ENCODE measurements at regions not wholly inside any gene's neighbourhood (a gene's known extent, or its start where the extent isn't known, plus 50 kb on each side); places are given as distances from the start of the nearest gene placed in this dataset.

DNA sequence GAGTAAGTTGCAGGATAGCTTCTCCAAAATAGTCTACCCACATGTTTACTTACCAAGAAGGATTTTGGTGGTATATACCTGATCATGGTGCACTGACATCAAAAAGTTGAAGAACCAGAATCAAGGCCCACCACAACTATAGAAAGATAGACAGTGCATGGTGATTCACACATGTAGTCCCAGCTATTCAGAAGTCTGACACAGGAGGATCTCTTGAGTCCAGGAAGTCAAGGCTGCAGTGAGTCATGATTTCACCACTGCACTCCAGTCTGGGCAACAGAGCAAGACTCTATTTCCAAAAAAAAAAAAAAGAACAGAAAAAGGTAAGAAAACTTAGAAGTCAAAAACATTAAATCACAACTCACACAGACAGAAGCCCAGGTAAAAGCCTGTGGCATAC, 422.2 kb upstream of the FOXG1 start:
- H3K27me3 ChIP-seq (ENCODE audit: low read length): no peaks in the 10 kb centered on the region

DNA sequence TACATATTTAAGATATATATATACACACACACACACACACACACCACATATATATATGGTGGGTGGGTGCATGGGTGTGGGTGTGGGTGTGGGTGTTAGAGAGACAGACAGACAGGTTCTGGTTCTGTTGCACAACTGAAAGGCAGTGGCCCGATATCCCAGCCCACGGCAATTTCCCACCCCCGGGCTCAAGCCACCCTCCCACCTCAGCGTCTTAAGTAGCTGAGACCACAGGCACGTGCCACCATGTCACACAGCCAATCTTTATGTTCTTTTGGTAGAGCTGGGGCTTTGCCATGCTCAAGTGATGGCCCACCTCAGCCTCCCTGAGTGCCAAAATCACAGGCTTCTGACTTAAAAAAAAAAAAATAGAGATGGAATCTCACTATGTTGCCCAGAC, 417.8 kb upstream of the FOXG1 start:
- H3K27ac ChIP-seq (ENCODE audit: low read depth, low read length): no peak overlapping the region
- no peak for TF ChIP-seq CTCF (IDR thresholded peaks at IDR 0.05; ENCODE audit: insufficient read depth, low read length, poor library complexity, severe bottlenecking)
- TF ChIP-seq EZH2phosphoT487 (conservative IDR thresholded peaks at IDR 0.05; ENCODE audit: low read length): no peak

More for the DNA sequence above, 422.2 kb upstream of the FOXG1 start:
- H3F3A ChIP-seq (ENCODE audit: insufficient read depth): no peaks in the 10 kb centered on the region
- H3K4me3 ChIP-seq (ENCODE audit: insufficient read depth, low read length, poor library complexity, severe bottlenecking): no peak overlapping the region
- no peak overlapping the region for H2AFZ ChIP-seq (ENCODE audit: low read depth, low read length, severe bottlenecking)
- no peaks in the 10 kb centered on the region for H3K9me3 ChIP-seq (ENCODE audit: insufficient read depth, low read length)
- no peak overlapping the region for H3K4me2 ChIP-seq (ENCODE audit: low read depth, low read length, poor library complexity, severe bottlenecking)
- H4K20me1 ChIP-seq (ENCODE audit: low read depth, low read length): no peaks in the 10 kb centered on the region
- no peak overlapping the region for H3K27ac ChIP-seq (ENCODE audit: low read depth, low read length)
- H3K9ac ChIP-seq (ENCODE audit: low read length): no peak overlapping the region
- H3K9me2 ChIP-seq (replicated peaks; ENCODE audit: insufficient read depth, low read length): no peaks in the 10 kb centered on the region
- TF ChIP-seq EZH2phosphoT487 (conservative IDR thresholded peaks at IDR 0.05; ENCODE audit: low read length) (no peak), CTCF (IDR thresholded peaks at IDR 0.05; ENCODE audit: insufficient read depth, low read length, poor library complexity, severe bottlenecking) (no peak)
- no peaks in the 10 kb centered on the region for H3K79me2 ChIP-seq (ENCODE audit: insufficient read depth, low read length)
- H3K36me3 ChIP-seq (ENCODE audit: low read length): no peaks in the 10 kb centered on the region

DNA sequence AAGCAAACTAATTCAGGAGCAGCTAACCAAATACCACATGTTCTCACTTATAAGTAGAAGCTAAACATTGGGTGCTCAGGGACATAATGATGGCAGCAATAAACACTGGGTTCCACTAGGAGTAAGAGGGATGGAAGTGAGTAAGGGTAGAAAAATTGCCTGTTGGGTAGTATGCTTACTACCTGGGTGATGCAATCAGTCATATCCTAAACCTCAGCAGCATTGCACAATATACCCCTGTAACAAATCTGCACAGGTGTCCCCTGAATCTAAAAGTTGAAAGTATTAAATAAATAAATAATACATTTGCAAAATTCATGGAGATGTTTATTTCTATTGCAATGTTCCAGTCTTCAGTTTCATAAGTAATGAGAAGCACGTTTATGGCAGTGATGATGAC, 409.8 kb upstream of the FOXG1 start:
- no peaks in the 10 kb centered on the region for H3K9me2 ChIP-seq (replicated peaks; ENCODE audit: insufficient read depth, low read length)
- H3K4me2 ChIP-seq (ENCODE audit: low read depth, low read length, poor library complexity, severe bottlenecking): no peak overlapping the region
- H3K79me2 ChIP-seq (ENCODE audit: insufficient read depth, low read length): no peaks in the 10 kb centered on the region
- no peak overlapping the region for H3K9ac ChIP-seq (ENCODE audit: low read length)
- no peak for TF ChIP-seq CTCF (IDR thresholded peaks at IDR 0.05; ENCODE audit: insufficient read depth, low read length, poor library complexity, severe bottlenecking)
- no peak for TF ChIP-seq EZH2phosphoT487 (conservative IDR thresholded peaks at IDR 0.05; ENCODE audit: low read length)
- no peak overlapping the region for H3K4me3 ChIP-seq (ENCODE audit: insufficient read depth, low read length, poor library complexity, severe bottlenecking)
- no peaks in the 10 kb centered on the region for H3K9me3 ChIP-seq (ENCODE audit: insufficient read depth, low read length)
- H3K27me3 ChIP-seq (ENCODE audit: low read length): no peaks in the 10 kb centered on the region
- no peak overlapping the region for H2AFZ ChIP-seq (ENCODE audit: low read depth, low read length, severe bottlenecking)
- H4K20me1 ChIP-seq (ENCODE audit: low read depth, low read length): no peaks in the 10 kb centered on the region
- H3K27ac ChIP-seq (ENCODE audit: low read depth, low read length): no peak overlapping the region
- H3F3A ChIP-seq (ENCODE audit: insufficient read depth): no peaks in the 10 kb centered on the region
- H3K36me3 ChIP-seq (ENCODE audit: low read length): no peaks in the 10 kb centered on the region

More for the DNA sequence above, 417.8 kb upstream of the FOXG1 start:
- Histone ChIP-seq H3F3A (ENCODE audit: insufficient read depth) (no peaks in the 10 kb centered on the region), H3K27me3 (ENCODE audit: low read length) (no peaks in the 10 kb centered on the region), H3K9me2 (replicated peaks; ENCODE audit: insufficient read depth, low read length) (0 out of 2 replicates have a peak, but pooled peaks cover 3% of the 10 kb centered on the region), H4K20me1 (ENCODE audit: low read depth, low read length) (no peaks in the 10 kb centered on the region), H3K4me2 (ENCODE audit: low read depth, low read length, poor library complexity, severe bottlenecking) (no peak overlapping the region), H2AFZ (ENCODE audit: low read depth, low read length, severe bottlenecking) (no peak overlapping the region), H3K79me2 (ENCODE audit: insufficient read depth, low read length) (no peaks in the 10 kb centered on the region), H3K9me3 (ENCODE audit: insufficient read depth, low read length) (no peaks in the 10 kb centered on the region), H3K36me3 (ENCODE audit: low read length) (no peaks in the 10 kb centered on the region), H3K4me3 (ENCODE audit: insufficient read depth, low read length, poor library complexity, severe bottlenecking) (no peak overlapping the region), H3K9ac (ENCODE audit: low read length) (no peak overlapping the region)

Data from SU-DHL-6 (cell line).